Transverse colon (tissue), 4 donors: ENCODE measurements at regions not wholly inside any gene's neighbourhood (a gene's known extent, or its start where the extent isn't known, plus 50 kb on each side); places are given as distances from the start of the nearest gene placed in this dataset.

Experiments
- DNase-seq: peaks from one replicate; pipeline ENCODE4 v3.0.0-alpha.2; 2019
- H3K27ac ChIP-seq, 4 donors: fragments of 200-600 bp; sonication (generic); 2 replicates each; pipeline ENCODE4 v1.5.1; 2016 to 2018; ENCODE audit warnings: inconsistent platforms in 4 of 4
- H3K27me3 ChIP-seq: fragments of 200-600 bp; sonication (generic); 2 replicates; pipeline ENCODE4 v1.5.1; 2017; ENCODE audit warnings: inconsistent platforms
- H3K36me3 ChIP-seq, 4 donors: fragments of 200-600 bp; sonication (generic); 2 replicates each; pipeline ENCODE4 v1.5.1; 2017 to 2019; ENCODE audit warnings: inconsistent platforms in 4 of 4
- H3K4me1 ChIP-seq, 4 donors: fragments of 200-600 bp; sonication (generic); 2 replicates each; pipeline ENCODE4 v1.5.1; 2017 to 2020; ENCODE audit warnings: inconsistent platforms in 4 of 4
- H3K4me3 ChIP-seq, 4 donors: fragments of 200-600 bp; sonication (generic); 1 replicate in 1 of 4; 2 replicates in 3 of 4; pipeline versions ENCODE4 v1.5.1 to v1.6.1; 2017 to 2019; ENCODE audit warnings: inconsistent platforms in 4 of 4
- H3K9me3 ChIP-seq, 2 donors: fragments of 200-600 bp; sonication (generic); 2 replicates each; pipeline ENCODE4 v1.5.1; 2017 to 2019; ENCODE audit warnings: inconsistent platforms in 2 of 2
- EP300 ChIP-seq: sonication (generic); formaldehyde crosslinking; IDR thresholded peaks from one replicate; pipeline ENCODE4 v1.6.1; 2017; ENCODE audit warnings: antibody characterized with exemption, low read depth
- POLR2A ChIP-seq: fragments of 450-650 bp; IDR thresholded peaks from one replicate; pipeline ENCODE4 v1.6.1; 2016; ENCODE audit warnings: antibody characterized with exemption, mild to moderate bottlenecking, moderate library complexity
- POLR2AphosphoS5 ChIP-seq, 3 donors: sonication (generic); formaldehyde crosslinking; IDR thresholded peaks; one replicate each; pipeline ENCODE4 v1.6.1; 2016; ENCODE audit warnings: antibody characterized with exemption in 3 of 3
- WGBS, 2 donors: methylation state at CpG; one replicate each; pipeline ENCODE4 v1.1.5; 2018; ENCODE audit warnings: low coverage in 1 of 2; 5-methylcytosine and 5-hydroxymethylcytosine counted together
- in situ Hi-C, 4 donors: fragments of 200-750 bp; cut with MboI; loops; one replicate each; pipeline versions ENCODE4 v1.15.0 to v1.15.1; 2017; ENCODE audit warnings: low sequenced_read_pairs in 3 of 4, low pct_ligation_motif_present in 1 of 4, low pct_unique_long_range_greater_than_20kb in 1 of 4
- intact Hi-C: fragments of 100-400 bp; cut with DNase I; formaldehyde crosslinking; loops from one replicate; pipeline ENCODE4 v1.15.1; 2023; ENCODE audit warnings: low total_unique reads
- TF ChIP-seq, protein P1 (sequence below), 5 experiments: fragments of 200-600 bp in 3 of 5; fragments of 450-650 bp in 2 of 5; sonication (generic) in 3 of 5; IDR thresholded peaks; 1 replicate in 2 of 5; 2 replicates in 3 of 5; pipeline ENCODE4 v1.5.1; 2016 to 2017; ENCODE audit warnings: antibody characterized with exemption in 5 of 5, inconsistent platforms in 3 of 5, mild to moderate bottlenecking in 2 of 5, moderate library complexity in 1 of 5

DNA sequence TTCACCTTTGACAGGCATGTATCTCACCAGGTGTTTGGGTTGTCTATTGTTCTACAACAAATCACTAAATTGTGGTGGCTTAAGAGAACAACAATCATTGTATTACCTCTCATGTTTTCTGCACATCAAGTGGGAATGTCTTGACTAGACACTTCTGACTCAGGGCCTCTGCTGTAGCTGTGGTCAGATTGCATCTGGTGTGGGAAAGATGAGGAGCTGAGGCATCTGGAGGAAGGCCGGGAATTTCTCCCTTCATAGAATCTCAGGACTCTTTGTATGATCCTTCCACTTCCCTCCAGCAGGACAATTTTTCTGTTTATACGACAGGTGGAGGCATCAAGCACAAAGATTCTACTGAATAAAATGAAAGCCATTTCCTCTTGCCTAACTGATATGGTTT is 511.8 kb upstream of the NBEA start:
- Histone ChIP-seq H3K27ac (no peak overlapping the region), H3K4me1 (no peaks in the 10 kb centered on the region), H3K27me3 (no peaks in the 10 kb centered on the region), H3K4me3 (no peak overlapping the region), H3K36me3 (no peaks in the 10 kb centered on the region), H3K9me3 (no peaks in the 10 kb centered on the region)
- 43 to 91% methylated on average over 2 of the region's 2 CpGs for WGBS, 2 donors
- no peak for TF ChIP-seq EP300
- TF ChIP-seq, protein P1, sequence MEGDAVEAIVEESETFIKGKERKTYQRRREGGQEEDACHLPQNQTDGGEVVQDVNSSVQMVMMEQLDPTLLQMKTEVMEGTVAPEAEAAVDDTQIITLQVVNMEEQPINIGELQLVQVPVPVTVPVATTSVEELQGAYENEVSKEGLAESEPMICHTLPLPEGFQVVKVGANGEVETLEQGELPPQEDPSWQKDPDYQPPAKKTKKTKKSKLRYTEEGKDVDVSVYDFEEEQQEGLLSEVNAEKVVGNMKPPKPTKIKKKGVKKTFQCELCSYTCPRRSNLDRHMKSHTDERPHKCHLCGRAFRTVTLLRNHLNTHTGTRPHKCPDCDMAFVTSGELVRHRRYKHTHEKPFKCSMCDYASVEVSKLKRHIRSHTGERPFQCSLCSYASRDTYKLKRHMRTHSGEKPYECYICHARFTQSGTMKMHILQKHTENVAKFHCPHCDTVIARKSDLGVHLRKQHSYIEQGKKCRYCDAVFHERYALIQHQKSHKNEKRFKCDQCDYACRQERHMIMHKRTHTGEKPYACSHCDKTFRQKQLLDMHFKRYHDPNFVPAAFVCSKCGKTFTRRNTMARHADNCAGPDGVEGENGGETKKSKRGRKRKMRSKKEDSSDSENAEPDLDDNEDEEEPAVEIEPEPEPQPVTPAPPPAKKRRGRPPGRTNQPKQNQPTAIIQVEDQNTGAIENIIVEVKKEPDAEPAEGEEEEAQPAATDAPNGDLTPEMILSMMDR (IDR thresholded peaks at IDR 0.05), result no peak
- no peak for TF ChIP-seq POLR2AphosphoS5 (IDR thresholded peaks at IDR 0.05)
- TF ChIP-seq POLR2A, result no peak
- intact Hi-C loops (no loop called here), in situ Hi-C loops (no loop called here)
- DNase-seq, result no peak

DNA sequence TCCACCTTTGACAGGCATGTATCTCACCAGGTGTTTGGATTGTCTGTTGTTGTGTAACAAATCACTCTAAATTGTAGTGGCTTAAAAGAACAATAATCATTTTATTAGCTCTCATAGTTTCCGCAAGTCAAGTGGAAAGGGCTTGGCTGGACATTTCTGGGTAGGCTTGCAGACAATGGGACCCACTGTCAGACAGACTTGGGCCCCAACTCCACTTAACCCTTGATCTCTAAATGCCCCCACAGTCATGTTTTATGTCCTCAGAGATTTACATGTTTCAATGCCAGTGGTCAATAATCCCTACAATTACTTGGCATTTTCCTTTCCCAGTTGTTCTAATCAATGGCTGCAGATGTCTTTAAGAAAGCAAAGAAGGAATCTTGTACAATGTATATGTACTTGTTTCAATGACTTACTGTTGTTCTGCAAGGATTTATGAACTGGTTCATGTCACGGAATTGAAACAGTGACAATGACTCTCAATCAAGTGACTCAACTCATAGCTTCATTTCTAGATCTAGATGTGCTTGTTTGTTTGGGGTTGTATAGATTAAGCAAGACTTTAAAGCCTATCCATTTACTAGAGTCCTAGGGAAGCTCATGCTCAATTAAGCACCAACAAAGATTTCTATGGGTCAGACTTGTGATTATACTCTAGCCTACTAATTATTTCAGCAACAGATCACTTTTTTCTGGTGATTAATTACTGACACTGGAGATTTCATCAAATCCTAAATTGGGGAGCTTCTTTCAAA is 510.1 kb upstream of the NBEA start:
- Histone ChIP-seq H3K27ac (no peak overlapping the region), H3K36me3 (no peaks in the 10 kb centered on the region), H3K9me3 (no peaks in the 10 kb centered on the region), H3K4me3 (no peak overlapping the region), H3K27me3 (no peaks in the 10 kb centered on the region), H3K4me1 (no peaks in the 10 kb centered on the region)
- no peak for TF ChIP-seq POLR2AphosphoS5 (IDR thresholded peaks at IDR 0.05)
- TF ChIP-seq POLR2A, result no peak
- TF ChIP-seq, protein P1 (IDR thresholded peaks at IDR 0.05), result no peak
- TF ChIP-seq EP300, result no peak
- in situ Hi-C loops, result no loop called here
- no peak for DNase-seq
- 43 to 79% methylated on average over 2 of the region's 2 CpGs for WGBS, 2 donors
- intact Hi-C loops, result no loop called here

DNA sequence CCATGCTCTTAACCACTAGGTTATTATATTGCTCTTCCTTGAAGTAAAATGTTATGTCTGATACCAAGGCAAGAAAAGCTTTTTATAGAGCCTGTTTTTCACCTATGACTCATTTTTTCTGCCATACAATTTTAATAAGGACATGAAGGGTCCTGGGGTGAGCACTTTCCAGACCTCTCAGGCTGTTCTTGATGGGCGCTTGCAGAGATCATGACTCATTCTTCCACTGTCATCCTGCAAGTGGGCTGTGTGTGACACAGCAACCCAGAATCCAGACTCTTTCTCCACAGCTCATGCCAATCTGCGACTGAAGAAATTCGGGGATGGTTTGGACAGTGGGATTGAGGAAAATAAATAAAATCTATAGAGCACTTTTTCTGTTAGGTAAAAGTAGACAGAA is 506.7 kb upstream of the NBEA start:
- H3K4me3 ChIP-seq, result no peak overlapping the region
- in situ Hi-C loops (no loop called here), intact Hi-C loops (no loop called here)
- no peak for DNase-seq
- TF ChIP-seq POLR2A, result no peak
- TF ChIP-seq POLR2AphosphoS5 (IDR thresholded peaks at IDR 0.05), result no peak
- no peak for TF ChIP-seq EP300
- TF ChIP-seq, protein P1 (IDR thresholded peaks at IDR 0.05), result no peak
- H3K9me3 ChIP-seq, result no peaks in the 10 kb centered on the region
- 50 to 66% methylated on average over 2 to 3 of the region's 3 CpGs for WGBS, 2 donors
- no peaks in the 10 kb centered on the region for H3K36me3 ChIP-seq
- H3K4me1 ChIP-seq, result no peaks in the 10 kb centered on the region
- H3K27me3 ChIP-seq, result no peaks in the 10 kb centered on the region
- no peak overlapping the region for H3K27ac ChIP-seq

DNA sequence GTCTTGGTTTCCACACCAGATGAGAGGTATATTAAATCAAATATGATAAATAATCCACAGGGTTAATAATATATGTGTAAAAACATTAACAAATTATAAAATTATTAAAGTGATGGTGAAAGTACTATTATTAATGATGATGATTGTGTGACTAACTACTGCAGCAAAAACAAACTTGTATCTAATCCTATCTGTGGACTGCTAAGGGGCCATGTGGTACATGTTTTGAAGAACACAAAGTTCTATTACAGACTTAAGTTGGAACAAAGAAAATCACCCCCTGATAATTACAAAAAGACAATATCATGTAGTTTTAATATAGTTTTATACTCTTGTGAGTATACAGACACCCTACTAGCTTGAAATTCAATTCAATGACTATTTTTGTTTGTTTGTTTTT is 504.2 kb upstream of the NBEA start:
- H3K9me3 ChIP-seq, result no peaks in the 10 kb centered on the region
- no peaks in the 10 kb centered on the region for H3K36me3 ChIP-seq
- DNase-seq, result no peak
- intact Hi-C loops, result no loop called here
- TF ChIP-seq POLR2AphosphoS5 (IDR thresholded peaks at IDR 0.05), result no peak
- TF ChIP-seq, protein P1 (IDR thresholded peaks at IDR 0.05), result no peak
- TF ChIP-seq EP300, result no peak
- no peak for TF ChIP-seq POLR2A
- in situ Hi-C loops, result no loop called here
- no peaks in the 10 kb centered on the region for H3K4me1 ChIP-seq
- H3K27ac ChIP-seq, result no peak overlapping the region
- H3K4me3 ChIP-seq, result no peak overlapping the region
- H3K27me3 ChIP-seq, result no peaks in the 10 kb centered on the region
